ENCODE measurements at regions not wholly inside any gene's neighbourhood (a gene's known extent, or its start where the extent isn't known, plus 50 kb on each side); places are given as distances from the start of the nearest gene placed in this dataset.

DNA sequence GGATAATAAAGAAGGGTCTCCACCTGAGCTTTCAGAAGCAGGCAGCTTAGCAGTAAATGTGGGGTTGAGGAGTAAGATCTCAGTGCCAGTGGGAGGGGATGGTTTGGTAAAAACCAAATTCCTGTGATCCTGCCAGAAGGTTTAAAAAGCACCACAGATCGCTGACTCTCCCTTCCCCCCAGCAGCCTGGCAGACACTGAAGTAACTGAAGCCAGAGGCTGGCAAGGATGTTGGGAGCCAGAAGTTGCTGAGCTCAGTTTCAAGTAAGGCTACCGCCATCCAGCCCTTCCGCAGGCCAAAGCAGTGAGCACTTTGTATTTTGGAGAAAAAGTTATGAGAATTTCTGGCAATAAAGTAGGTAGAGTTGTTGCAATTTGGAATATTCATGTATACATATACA lies 246.4 kb downstream of the ZNF621 start:
- Histone ChIP-seq H3K9ac (replicated peaks in 1 of 4; ENCODE audit: extremely low read depth in 1 of 4, low read depth in 3 of 4, low read length in 3 of 4) (no peak overlapping the region), H4K20me1 (replicated peaks in 1 of 2; ENCODE audit: control insufficient read depth in 1 of 2, insufficient read depth in 2 of 2, low read length in 2 of 2) (no peaks in the 10 kb centered on the region), H4K91ac (replicated peaks; ENCODE audit: insufficient read length, low read length) (no peak overlapping the region), H2BK5ac (ENCODE audit: low read depth, low read length) (no peak overlapping the region), H3K4ac (replicated peaks; ENCODE audit: insufficient read length, low read depth, low read length) (no peak overlapping the region), H3K4me2 (ENCODE audit: insufficient read depth in 1 of 2, low read depth in 2 of 2, low read length in 2 of 2) (no peak overlapping the region), H3K56ac (replicated peaks; ENCODE audit: insufficient read length, low read depth, low read length) (no peak overlapping the region), H4K8ac (ENCODE audit: extremely low read depth, insufficient read depth, low read length) (no peak overlapping the region), H2AK5ac (ENCODE audit: low read depth, low read length) (no peak overlapping the region), H3K79me1 (ENCODE audit: low read depth, low read length) (no peaks in the 10 kb centered on the region), H3K4me1 (replicated peaks in 1 of 4; ENCODE audit: control insufficient read depth in 3 of 4, insufficient read depth in 4 of 4, low read length in 3 of 4) (no peaks in the 10 kb centered on the region), H3K9me3 (ENCODE audit: insufficient read depth in 2 of 2, low read depth in 1 of 2, low read length in 1 of 2) (no peaks in the 10 kb centered on the region), H2BK20ac (ENCODE audit: low read length) (no peak overlapping the region), H3K27ac (ENCODE audit: low read depth, low read length) (no peak overlapping the region), H3K18ac (ENCODE audit: extremely low read depth, low read length) (no peak overlapping the region), H3K36me3 (ENCODE audit: control insufficient read depth in 2 of 4, insufficient read depth in 4 of 4, low read length in 3 of 4) (no peaks in the 10 kb centered on the region), H3K27me3 (replicated peaks in 1 of 4; ENCODE audit: control insufficient read depth in 3 of 4, extremely low read depth in 1 of 4, insufficient read depth in 3 of 4, low read length in 3 of 4) (no peaks in the 10 kb centered on the region), H2BK15ac (ENCODE audit: low read length) (no peak overlapping the region), H2BK12ac (ENCODE audit: low read depth, low read length) (no peak overlapping the region), H3K23ac (ENCODE audit: insufficient read length) (no peak overlapping the region), H3K79me2 (ENCODE audit: control insufficient read depth in 1 of 2, insufficient read depth in 2 of 2, low read length in 2 of 2) (no peaks in the 10 kb centered on the region), H2BK120ac (replicated peaks; ENCODE audit: low read depth, low read length) (no peak overlapping the region), H3K23me2 (ENCODE audit: low read depth, low read length) (no peaks in the 10 kb centered on the region), H3K14ac (ENCODE audit: insufficient read length) (no peak overlapping the region), H2AFZ (ENCODE audit: low read length) (no peak overlapping the region), H4K5ac (ENCODE audit: insufficient read length, low read depth, low read length) (no peak overlapping the region), H3K4me3 (ENCODE audit: extremely low read depth in 1 of 4, insufficient read depth in 2 of 4, low read depth in 3 of 4, low read length in 4 of 4) (no peak overlapping the region)
- FAIRE-seq (no peak), DNase-seq (ENCODE audit: low read depth in 1 of 2, low spot score in 2 of 2) (no peak)
- ChIA-PET POLR2A (ENCODE audit: partially characterized antibody) (no interaction called here), CTCF (ENCODE audit: partially characterized antibody) (interaction anchor here (0.6 to 1.1 kb wide), 3 partner anchors 9 to 658 kb away, joined by 3 to 4 read pairs (median 3); no protein-coding TSS in a partner anchor)
- WGBS, 2 experiments (ENCODE audit: extremely low coverage in 1 of 2, insufficient coverage in 1 of 2, insufficient read length in 1 of 2, insufficient replicate concordance in 2 of 2, low coverage in 1 of 2, low lambda C conversion rate in 2 of 2, missing lambda C conversion rate in 1 of 2), result 98% methylated on average over 3 of the region's 3 CpGs; no CpG with 5 or more reads in 1 of the 2 experiments
- TF ChIP-seq, protein P1, sequence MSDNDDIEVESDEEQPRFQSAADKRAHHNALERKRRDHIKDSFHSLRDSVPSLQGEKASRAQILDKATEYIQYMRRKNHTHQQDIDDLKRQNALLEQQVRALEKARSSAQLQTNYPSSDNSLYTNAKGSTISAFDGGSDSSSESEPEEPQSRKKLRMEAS (IDR thresholded peaks at IDR 0.05), result no peak
- TF ChIP-seq FOSL1 (IDR thresholded peaks at IDR 0.05; ENCODE audit: insufficient read depth, low read depth, low read length) (no peak), KDM4A (IDR thresholded peaks at IDR 0.05; ENCODE audit: low read depth, low read length, severe bottlenecking) (no peak), SIX5 (IDR thresholded peaks at IDR 0.05; ENCODE audit: low read depth, low read length) (no peak), TEAD4 (IDR thresholded peaks at IDR 0.05; ENCODE audit: low read depth, low read length) (no peak), NRF1 (IDR thresholded peaks at IDR 0.05; ENCODE audit: low read depth, low read length) (no peak), ZNF274 (IDR thresholded peaks at IDR 0.05; ENCODE audit: borderline replicate concordance, extremely low read depth, low read length) (no peak), EP300 (IDR thresholded peaks at IDR 0.05; ENCODE audit: borderline replicate concordance in 1 of 2, low read depth in 2 of 2, low read length in 2 of 2) (no peak), RFX5 (IDR thresholded peaks at IDR 0.05; ENCODE audit: borderline replicate concordance, low read depth, low read length) (no peak), YY1 (IDR thresholded peaks at IDR 0.05; ENCODE audit: low read depth, low read length) (no peak)
